ENCODE measurements at regions not wholly inside any gene's neighbourhood (a gene's known extent, or its start where the extent isn't known, plus 50 kb on each side); places are given as distances from the start of the nearest gene placed in this dataset.

GRCh38 chr1:113291777-113292602 is 98.3 kb upstream of the MAGI3 start:
- no peak overlapping the region for H2BK20ac ChIP-seq (ENCODE audit: low read length)
- H3K23ac ChIP-seq (ENCODE audit: insufficient read length), result no peak overlapping the region
- no peak overlapping the region for H2BK120ac ChIP-seq (replicated peaks; ENCODE audit: low read depth, low read length)
- H2BK15ac ChIP-seq (ENCODE audit: low read length), result no peak overlapping the region
- 89% methylated on average over 9 of the region's 9 CpGs; no CpG with 5 or more reads in 1 of the 2 experiments for WGBS, 2 experiments (ENCODE audit: extremely low coverage in 1 of 2, insufficient coverage in 1 of 2, insufficient read length in 1 of 2, insufficient replicate concordance in 2 of 2, low coverage in 1 of 2, low lambda C conversion rate in 2 of 2, missing lambda C conversion rate in 1 of 2)
- H3K27ac ChIP-seq (ENCODE audit: low read depth, low read length), result no peak overlapping the region
- no peaks in the 10 kb centered on the region for H3K36me3 ChIP-seq (ENCODE audit: control insufficient read depth in 2 of 4, insufficient read depth in 4 of 4, low read length in 3 of 4)
- no peak overlapping the region for H2BK5ac ChIP-seq (ENCODE audit: low read depth, low read length)
- H4K20me1 ChIP-seq (replicated peaks in 1 of 2; ENCODE audit: control insufficient read depth in 1 of 2, insufficient read depth in 2 of 2, low read length in 2 of 2), result no peaks in the 10 kb centered on the region
- FAIRE-seq (peak; percentile 19), DNase-seq (ENCODE audit: low read depth in 1 of 2, low spot score in 2 of 2) (no peak)
- POLR2A ChIA-PET (ENCODE audit: partially characterized antibody), result no interaction called here
- CTCF ChIA-PET (ENCODE audit: partially characterized antibody), result no interaction called here
- H3K56ac ChIP-seq (replicated peaks; ENCODE audit: insufficient read length, low read depth, low read length), result no peak overlapping the region
- no peak overlapping the region for H4K5ac ChIP-seq (ENCODE audit: insufficient read length, low read depth, low read length)
- no peak overlapping the region for H3K4ac ChIP-seq (replicated peaks; ENCODE audit: insufficient read length, low read depth, low read length)
- no peaks in the 10 kb centered on the region for H3K4me1 ChIP-seq (replicated peaks in 1 of 4; ENCODE audit: control insufficient read depth in 3 of 4, insufficient read depth in 4 of 4, low read length in 3 of 4)
- no peak overlapping the region for H3K4me3 ChIP-seq (ENCODE audit: extremely low read depth in 1 of 4, insufficient read depth in 2 of 4, low read depth in 3 of 4, low read length in 4 of 4)
- no peaks in the 10 kb centered on the region for H3K27me3 ChIP-seq (replicated peaks in 1 of 4; ENCODE audit: control insufficient read depth in 3 of 4, extremely low read depth in 1 of 4, insufficient read depth in 3 of 4, low read length in 3 of 4)
- no peaks in the 10 kb centered on the region for H3K9me3 ChIP-seq (ENCODE audit: insufficient read depth in 2 of 2, low read depth in 1 of 2, low read length in 1 of 2)
- no peak overlapping the region for H3K14ac ChIP-seq (ENCODE audit: insufficient read length)
- H3K79me1 ChIP-seq (ENCODE audit: low read depth, low read length), result no peaks in the 10 kb centered on the region
- no peak overlapping the region for H2AK5ac ChIP-seq (ENCODE audit: low read depth, low read length)
- no peak overlapping the region for H3K18ac ChIP-seq (ENCODE audit: extremely low read depth, low read length)
- H3K79me2 ChIP-seq (ENCODE audit: control insufficient read depth in 1 of 2, insufficient read depth in 2 of 2, low read length in 2 of 2), result no peaks in the 10 kb centered on the region
- H2AFZ ChIP-seq (ENCODE audit: low read length), result peak overlapping the region; percentile 6; the same call in 1 of the 2 replicates
- no peak overlapping the region for H4K91ac ChIP-seq (replicated peaks; ENCODE audit: insufficient read length, low read length)
- no peak overlapping the region for H3K9ac ChIP-seq (replicated peaks in 1 of 4; ENCODE audit: extremely low read depth in 1 of 4, low read depth in 3 of 4, low read length in 3 of 4)
- no peak overlapping the region for H4K8ac ChIP-seq (ENCODE audit: extremely low read depth, insufficient read depth, low read length)
- no peak overlapping the region for H3K4me2 ChIP-seq (ENCODE audit: insufficient read depth in 1 of 2, low read depth in 2 of 2, low read length in 2 of 2)
- no peaks in the 10 kb centered on the region for H3K23me2 ChIP-seq (ENCODE audit: low read depth, low read length)
- no peak overlapping the region for H2BK12ac ChIP-seq (ENCODE audit: low read depth, low read length)
- TF ChIP-seq RXRA (IDR thresholded peaks at IDR 0.05; ENCODE audit: insufficient read depth, low read depth, low read length), result no peak
- TF ChIP-seq NRF1 (IDR thresholded peaks at IDR 0.05; ENCODE audit: low read depth, low read length), result no peak
- TF ChIP-seq BACH1 (IDR thresholded peaks at IDR 0.05; ENCODE audit: low read length), result no peak
- TF ChIP-seq POU5F1 (IDR thresholded peaks at IDR 0.05; ENCODE audit: low read depth, low read length), result no peak
- TF ChIP-seq TCF12 (IDR thresholded peaks at IDR 0.05; ENCODE audit: low read depth, low read length), result no peak
- no peak for TF ChIP-seq TEAD4 (IDR thresholded peaks at IDR 0.05; ENCODE audit: low read depth, low read length)
- TF ChIP-seq CTBP2 (IDR thresholded peaks at IDR 0.05; ENCODE audit: borderline replicate concordance, insufficient read depth, insufficient read length, low read length), result no peak
- no peak for TF ChIP-seq KDM5A (IDR thresholded peaks at IDR 0.05; ENCODE audit: low read length)

All from H1 (cell line).